WTC11 (cell line): ENCODE measurements at regions not wholly inside any gene's neighbourhood (a gene's known extent, or its start where the extent isn't known, plus 50 kb on each side); places are given as distances from the start of the nearest gene placed in this dataset.

ENCODE experiments used
- ATAC-seq: fragments of 200-7000 bp; cut with Tn5 transposase; 2 replicates; pipeline ENCODE4 v1.10.0; 2021; ENCODE audit warnings: mild to moderate bottlenecking, moderate library complexity
- CTCF ChIA-PET: fragments of 300-600 bp; sonication (Branson Sonifier 250); formaldehyde crosslinking; loops from one replicate; lab custom pipeline; 2021; ENCODE audit warnings: antibody characterized with exemption; lab: Charles Lee
- POLR2A ChIA-PET: fragments of 350-600 bp; sonication (Branson Sonifier 250); formaldehyde crosslinking; loops from one replicate; lab custom pipeline; 2021; ENCODE audit warnings: antibody characterized with exemption; lab: Charles Lee
- DNase-seq: peaks from one replicate; pipeline ENCODE4 v3.0.0; 2021; ENCODE audit warnings: low spot score
- H3K27ac Mint-ChIP-seq: 2 replicates; pipeline ENCODE4 v1.8.0; 2021; ENCODE audit warnings: mixed read lengths
- H3K27me3 Mint-ChIP-seq: 2 replicates; pipeline ENCODE4 v1.8.0; 2021; ENCODE audit warnings: low read depth, mild to moderate bottlenecking, moderate library complexity, mixed read lengths
- H3K36me3 Mint-ChIP-seq: 2 replicates; pipeline ENCODE4 v1.8.0; 2021; ENCODE audit warnings: mixed read lengths
- H3K4me1 Mint-ChIP-seq: 2 replicates; pipeline ENCODE4 v1.8.0; 2022; ENCODE audit warnings: mixed read lengths
- H3K4me3 Mint-ChIP-seq: 2 replicates; pipeline ENCODE4 v1.8.0; 2021; ENCODE audit warnings: mild to moderate bottlenecking, moderate library complexity, mixed read lengths
- H3K9me3 Mint-ChIP-seq: 2 replicates; pipeline ENCODE4 v1.8.0; 2021; ENCODE audit warnings: mixed read lengths
- ATF6 ChIP-seq: sonication (generic); formaldehyde crosslinking; IDR thresholded peaks from 2 replicates; pipeline ENCODE4 v1.8.1; 2023; ENCODE audit warnings: mild to moderate bottlenecking, missing genetic modification reagents
- E2F1 ChIP-seq: sonication (generic); formaldehyde crosslinking; IDR thresholded peaks from 2 replicates; pipeline ENCODE4 v1.8.0; 2022; ENCODE audit warnings: mild to moderate bottlenecking, missing genetic modification reagents
- OVOL2 ChIP-seq: fragments of 250-450 bp; sonication (Bioruptor Pico); IDR thresholded peaks from 2 replicates; pipeline ENCODE4 v1.9.0; 2021; ENCODE audit warnings: mild to moderate bottlenecking, borderline replicate concordance
- PREB ChIP-seq: sonication (generic); formaldehyde crosslinking; IDR thresholded peaks from 2 replicates; pipeline ENCODE4 v1.8.1; 2022; ENCODE audit warnings: mild to moderate bottlenecking, missing genetic modification reagents, moderate library complexity, borderline replicate concordance
- SMAD4 ChIP-seq: sonication (generic); formaldehyde crosslinking; IDR thresholded peaks from 2 replicates; pipeline ENCODE4 v1.8.0; 2022; ENCODE audit warnings: mild to moderate bottlenecking, missing genetic modification reagents
- STAT6 ChIP-seq: sonication (generic); formaldehyde crosslinking; conservative IDR thresholded peaks from 2 replicates; pipeline ENCODE4 v1.8.1; 2023; ENCODE audit warnings: mild to moderate bottlenecking, low read depth, missing genetic modification reagents, moderate library complexity
- TEAD1 ChIP-seq: sonication (generic); formaldehyde crosslinking; IDR thresholded peaks from 2 replicates; pipeline ENCODE4 v1.8.0; 2022; ENCODE audit warnings: mild to moderate bottlenecking, missing genetic modification reagents
- TEAD4 ChIP-seq: sonication (generic); formaldehyde crosslinking; IDR thresholded peaks from 2 replicates; pipeline ENCODE4 v1.8.0; 2022; ENCODE audit warnings: mild to moderate bottlenecking, missing genetic modification reagents
- TP53 ChIP-seq: sonication (generic); formaldehyde crosslinking; IDR thresholded peaks from 2 replicates; pipeline ENCODE4 v1.8.1; 2023; ENCODE audit warnings: mild to moderate bottlenecking, missing genetic modification reagents
- ZNF121 ChIP-seq: sonication (generic); formaldehyde crosslinking; IDR thresholded peaks from 2 replicates; pipeline ENCODE4 v1.8.0; 2023; ENCODE audit warnings: missing genetic modification reagents
- ZNF138 ChIP-seq: sonication (generic); formaldehyde crosslinking; conservative IDR thresholded peaks from 2 replicates; pipeline ENCODE4 v1.8.1; 2022; ENCODE audit warnings: mild to moderate bottlenecking, moderate library complexity, missing genetic modification reagents
- ZNF232 ChIP-seq: sonication (generic); formaldehyde crosslinking; IDR thresholded peaks from 2 replicates; pipeline ENCODE4 v1.8.0; 2022; ENCODE audit warnings: mild to moderate bottlenecking, missing genetic modification reagents
- ZNF317 ChIP-seq: sonication (generic); formaldehyde crosslinking; IDR thresholded peaks from 2 replicates; pipeline ENCODE4 v1.8.1; 2023; ENCODE audit warnings: low read depth, mild to moderate bottlenecking, moderate library complexity, missing genetic modification reagents, borderline replicate concordance
- ZNF532 ChIP-seq: fragments of 250-450 bp; sonication (Bioruptor Pico); IDR thresholded peaks from 2 replicates; pipeline ENCODE4 v1.9.0; 2021; ENCODE audit warnings: mild to moderate bottlenecking, borderline replicate concordance

- Mint-ChIP-seq H3K36me3 (peaks cover 2% of the 10 kb centered on the region; the same call in 1 of the 2 replicates), H3K27me3 (no peaks in the 10 kb centered on the region), H3K27ac (no peak overlapping the region), H3K4me1 (no peaks in the 10 kb centered on the region), H3K4me3 (no peak overlapping the region), H3K9me3 (peaks cover 8% of the 10 kb centered on the region)
- ChIA-PET POLR2A (no interaction called here), CTCF (no interaction called here)
- DNase-seq, result no peak
- no peak for ATAC-seq
- TF ChIP-seq ZNF317 (CRISPR knock-in tag) (no peak), ZNF121 (CRISPR knock-in tag) (no peak), TEAD1 (CRISPR knock-in tag) (no peak), ATF6 (no peak), E2F1 (CRISPR knock-in tag) (no peak), ZNF232 (CRISPR knock-in tag) (no peak), ZNF138 (CRISPR knock-in tag) (no peak), PREB (CRISPR knock-in tag) (no peak), OVOL2 (CRISPR knock-in tag) (no peak), SMAD4 (CRISPR knock-in tag) (no peak), TP53 (CRISPR knock-in tag) (no peak), TEAD4 (CRISPR knock-in tag) (no peak), STAT6 (CRISPR knock-in tag) (no peak), ZNF532 (CRISPR knock-in tag) (no peak)
These were observed 1029.8 kb upstream of the GBE1 start for GRCh38 chr3:82791241-82791640.
